K562 (cell line): ENCODE measurements at regions not wholly inside any gene's neighbourhood (a gene's known extent, or its start where the extent isn't known, plus 50 kb on each side); places are given as distances from the start of the nearest gene placed in this dataset.

Experiments
- CCNT2 ChIP-seq: IDR thresholded peaks from 2 replicates; pipeline ENCODE4 v1.6.1; 2011; ENCODE audit warnings: borderline replicate concordance, low read depth, mild to moderate bottlenecking, moderate library complexity, mixed read lengths, low read length; ENCODE audit not compliant: insufficient read length; ENCODE audit errors: extremely low read depth
- FOXP1 ChIP-seq: sonication (generic); formaldehyde crosslinking; IDR thresholded peaks from 2 replicates; pipeline ENCODE4 v1.8.0; 2022; ENCODE audit warnings: mild to moderate bottlenecking, missing genetic modification reagents
- GTF3C2 ChIP-seq: IDR thresholded peaks from 3 replicates; pipeline ENCODE4 v1.6.1; 2011; ENCODE audit warnings: borderline replicate concordance, mild to moderate bottlenecking, moderate library complexity; ENCODE audit not compliant: insufficient read length; ENCODE audit errors: extremely low read depth
- HDAC3 ChIP-seq: fragments of 450-650 bp; IDR thresholded peaks from 2 replicates; pipeline ENCODE4 v1.6.1; 2018; ENCODE audit warnings: borderline replicate concordance, mild to moderate bottlenecking, moderate library complexity; ENCODE audit not compliant: partially characterized antibody
- MAX ChIP-seq: sonication (generic); formaldehyde crosslinking; IDR thresholded peaks from 2 replicates; pipeline ENCODE4 v1.9.0; 2022; ENCODE audit warnings: mild to moderate bottlenecking, missing genetic modification reagents
- MLLT1 ChIP-seq, 2 experiments: fragments of 450-650 bp; IDR thresholded peaks; 2 replicates each; pipeline ENCODE4 v1.6.1; 2016
- NFRKB ChIP-seq: fragments of 450-650 bp; IDR thresholded peaks from 2 replicates; pipeline ENCODE4 v1.6.1; 2016; ENCODE audit warnings: low read depth
- NKRF ChIP-seq: fragments of 450-650 bp; IDR thresholded peaks from 2 replicates; pipeline ENCODE4 v1.6.1; 2016; ENCODE audit warnings: borderline replicate concordance
- POLR2B ChIP-seq: fragments of 450-650 bp; IDR thresholded peaks from 2 replicates; pipeline ENCODE4 v1.6.1; 2018; ENCODE audit warnings: low read depth; ENCODE audit not compliant: partially characterized antibody
- SMAD2 ChIP-seq: fragments of 150-350 bp; IDR thresholded peaks from 2 replicates; pipeline ENCODE4 v1.6.1; 2014; ENCODE audit warnings: low read depth, mild to moderate bottlenecking, low read length
- ZNF274 ChIP-seq: IDR thresholded peaks from 2 replicates; pipeline ENCODE4 v1.6.1; 2011; ENCODE audit warnings: low read depth, mild to moderate bottlenecking, low read length, moderate library complexity, borderline replicate concordance
- ZNF449 ChIP-seq: fragments of 250-450 bp; sonication (Bioruptor Pico); IDR thresholded peaks from 2 replicates; pipeline ENCODE4 v1.8.0; 2022; ENCODE audit warnings: moderate library complexity, mild to moderate bottlenecking, inconsistent platforms
- ZSCAN32 ChIP-seq: fragments of 450-650 bp; formaldehyde crosslinking; IDR thresholded peaks from 2 replicates; pipeline ENCODE4 v1.4.0; 2020; ENCODE audit warnings: mild to moderate bottlenecking, moderate library complexity

GRCh38 chr15:85878828-85879225, 84.1 kb upstream of the KLHL25 start (continued):
- TF ChIP-seq GTF3C2 = no peak
- TF ChIP-seq MAX (CRISPR knock-in tag) = no peak
- no peak for TF ChIP-seq ZNF274
- no peak for TF ChIP-seq ZSCAN32 (CRISPR knock-in tag)
- TF ChIP-seq ZNF449 (CRISPR knock-in tag) = no peak
- no peak for TF ChIP-seq HDAC3
- no peak for TF ChIP-seq FOXP1 (CRISPR knock-in tag)
- TF ChIP-seq MLLT1 (IDR thresholded peaks at IDR 0.05) = no peak
- no peak for TF ChIP-seq NFRKB
- TF ChIP-seq POLR2B = no peak
- no peak for TF ChIP-seq NKRF
- TF ChIP-seq SMAD2 = no peak
- TF ChIP-seq CCNT2 = no peak
